ENCODE measurements at regions not wholly inside any gene's neighbourhood (a gene's known extent, or its start where the extent isn't known, plus 50 kb on each side); places are given as distances from the start of the nearest gene placed in this dataset.

DNA sequence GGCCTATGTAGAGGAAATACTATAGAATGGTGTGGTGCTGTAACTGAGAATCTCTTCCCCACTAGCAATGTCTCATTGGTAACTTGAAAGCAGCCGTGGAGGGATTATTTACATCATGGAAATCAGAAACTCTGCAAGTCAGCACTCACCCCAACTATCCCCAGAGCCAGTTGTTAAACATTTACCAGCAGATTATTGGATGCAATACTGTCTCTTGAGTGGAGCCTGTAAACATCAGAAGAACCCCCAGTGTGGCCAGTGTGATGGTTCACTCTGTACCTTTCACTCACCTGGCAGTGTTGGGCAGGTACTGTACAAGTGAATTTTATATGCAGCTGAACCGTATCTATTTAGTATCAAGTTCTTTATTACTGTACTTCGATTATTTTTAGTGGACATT, 299.8 kb upstream of the SALL1 start:
- TF ChIP-seq, protein P1, sequence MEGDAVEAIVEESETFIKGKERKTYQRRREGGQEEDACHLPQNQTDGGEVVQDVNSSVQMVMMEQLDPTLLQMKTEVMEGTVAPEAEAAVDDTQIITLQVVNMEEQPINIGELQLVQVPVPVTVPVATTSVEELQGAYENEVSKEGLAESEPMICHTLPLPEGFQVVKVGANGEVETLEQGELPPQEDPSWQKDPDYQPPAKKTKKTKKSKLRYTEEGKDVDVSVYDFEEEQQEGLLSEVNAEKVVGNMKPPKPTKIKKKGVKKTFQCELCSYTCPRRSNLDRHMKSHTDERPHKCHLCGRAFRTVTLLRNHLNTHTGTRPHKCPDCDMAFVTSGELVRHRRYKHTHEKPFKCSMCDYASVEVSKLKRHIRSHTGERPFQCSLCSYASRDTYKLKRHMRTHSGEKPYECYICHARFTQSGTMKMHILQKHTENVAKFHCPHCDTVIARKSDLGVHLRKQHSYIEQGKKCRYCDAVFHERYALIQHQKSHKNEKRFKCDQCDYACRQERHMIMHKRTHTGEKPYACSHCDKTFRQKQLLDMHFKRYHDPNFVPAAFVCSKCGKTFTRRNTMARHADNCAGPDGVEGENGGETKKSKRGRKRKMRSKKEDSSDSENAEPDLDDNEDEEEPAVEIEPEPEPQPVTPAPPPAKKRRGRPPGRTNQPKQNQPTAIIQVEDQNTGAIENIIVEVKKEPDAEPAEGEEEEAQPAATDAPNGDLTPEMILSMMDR (IDR thresholded peaks at IDR 0.05) = no peak
- no peak for TF ChIP-seq POLR2A (IDR thresholded peaks at IDR 0.05)
